HUDEP-2 (cell line): ENCODE measurements at regions not wholly inside any gene's neighbourhood (a gene's known extent, or its start where the extent isn't known, plus 50 kb on each side); places are given as distances from the start of the nearest gene placed in this dataset.

Source experiments
- DNase-seq, 76 experiments: peaks; one replicate each; lab custom pipeline; 2025; ENCODE audit not compliant: unreplicated experiment in 76 of 76; lab: John Stamatoyannopoulos, UW

- DNase-seq: peak in 53 of 76 experiments; percentile 1 to 69 (median 33)
These were observed 73.4 kb upstream of the KCNMA1 start for GRCh38 chr10:77710759-77711682.

GRCh38 chr10:77710081-77710551, 72.5 kb upstream of the KCNMA1 start:
- DNase-seq: no peak

GRCh38 chr10:77707570-77707969, 70.0 kb upstream of the KCNMA1 start:
- no peak for DNase-seq

- DNase-seq: peak in 11 of 76 experiments; percentile 1 to 51 (median 16)
These were observed 64.6 kb upstream of the KCNMA1 start for GRCh38 chr10:77702166-77702565.

GRCh38 chr10:77700086-77700485, 62.5 kb upstream of the KCNMA1 start:
- no peak for DNase-seq

- DNase-seq: no peak
These were observed 61.6 kb upstream of the KCNMA1 start for GRCh38 chr10:77699080-77699645.

GRCh38 chr10:77698267-77698931, 60.8 kb upstream of the KCNMA1 start:
- DNase-seq: no peak

GRCh38 chr10:77696584-77696983, 59.0 kb upstream of the KCNMA1 start:
- DNase-seq: no peak

GRCh38 chr10:77695186-77695585, 57.6 kb upstream of the KCNMA1 start:
- no peak for DNase-seq

- no peak for DNase-seq
These were observed 55.2 kb upstream of the KCNMA1 start for GRCh38 chr10:77692782-77693181.

- DNase-seq: no peak
These were observed 51.7 kb upstream of the KCNMA1 start for GRCh38 chr10:77689339-77689738.

- DNase-seq: no peak
These were observed 50.0 kb upstream of the KCNMA1 start for GRCh38 chr10:77687621-77688020.
